SH-SY5Y (cell line): ENCODE measurements at regions not wholly inside any gene's neighbourhood (a gene's known extent, or its start where the extent isn't known, plus 50 kb on each side); places are given as distances from the start of the nearest gene placed in this dataset.

Experiments
- GATA2 ChIP-seq: IDR thresholded peaks from 2 replicates; pipeline ENCODE4 v1.6.1; 2011; ENCODE audit warnings: mild to moderate bottlenecking, low read depth, low read length
- GATA3 ChIP-seq: IDR thresholded peaks from 2 replicates; pipeline ENCODE4 v1.6.1; 2011; ENCODE audit warnings: low read depth, mild to moderate bottlenecking, low read length, moderate library complexity

DNA sequence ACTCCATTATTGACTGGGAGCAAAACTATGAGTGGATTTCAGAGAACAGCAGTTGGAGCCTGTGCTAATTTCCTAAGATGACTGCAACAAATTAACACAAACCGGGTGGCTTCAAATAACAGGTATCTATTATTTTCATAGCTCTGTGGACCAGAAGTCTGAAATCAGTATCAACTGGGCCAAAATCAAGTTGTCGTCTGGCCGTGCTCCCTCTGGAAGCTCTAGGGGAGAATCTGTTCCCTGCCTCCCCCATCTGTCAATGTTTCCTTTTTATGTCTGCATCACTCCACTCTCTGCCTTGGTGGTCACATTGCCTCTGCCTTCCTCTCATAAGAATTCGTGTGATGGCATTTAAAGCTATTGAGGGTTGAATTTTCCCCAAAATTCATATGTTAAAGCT lies 269.8 kb downstream of the TMX3 start:
- TF ChIP-seq GATA2 (no peak), GATA3 (no peak)
